HG03135 (cell line): ENCODE measurements at regions not wholly inside any gene's neighbourhood (a gene's known extent, or its start where the extent isn't known, plus 50 kb on each side); places are given as distances from the start of the nearest gene placed in this dataset.

ENCODE experiments used
- ATAC-seq: cut with Tn5 transposase; IDR thresholded peaks from one replicate; pipeline ENCODE4 v1.9.1; 2021; ENCODE audit warnings: mild to moderate bottlenecking, moderate library complexity; ENCODE audit not compliant: unreplicated experiment

- no peak for ATAC-seq
Observed at GRCh38 chr1:199719156-199719842, 308.2 kb upstream of the NR5A2 start.

- ATAC-seq, result no peak
Observed at GRCh38 chr1:199720496-199720895, 307.0 kb upstream of the NR5A2 start.

GRCh38 chr1:199721001-199721400 is 306.5 kb upstream of the NR5A2 start:
- no peak for ATAC-seq

GRCh38 chr1:199723250-199723956 is 304.1 kb upstream of the NR5A2 start:
- no peak for ATAC-seq

- ATAC-seq, result no peak
Observed at GRCh38 chr1:199724049-199724448, 303.5 kb upstream of the NR5A2 start.

GRCh38 chr1:199725002-199725565 is 302.4 kb upstream of the NR5A2 start:
- ATAC-seq, result no peak

- no peak for ATAC-seq
Observed at GRCh38 chr1:199727682-199728081, 299.8 kb upstream of the NR5A2 start.

- ATAC-seq, result no peak
Observed at GRCh38 chr1:199728345-199728744, 299.2 kb upstream of the NR5A2 start.

- ATAC-seq, result no peak
Observed at GRCh38 chr1:199733125-199733524, 294.4 kb upstream of the NR5A2 start.

GRCh38 chr1:199734186-199734585 is 293.3 kb upstream of the NR5A2 start:
- no peak for ATAC-seq

GRCh38 chr1:199735660-199736059 is 291.9 kb upstream of the NR5A2 start:
- no peak for ATAC-seq

- ATAC-seq, result no peak
Observed at GRCh38 chr1:199736646-199737045, 290.9 kb upstream of the NR5A2 start.

- ATAC-seq, result no peak
Observed at GRCh38 chr1:199741586-199741985, 285.9 kb upstream of the NR5A2 start.

- ATAC-seq, result no peak
Observed at GRCh38 chr1:199742547-199742946, 285.0 kb upstream of the NR5A2 start.

- no peak for ATAC-seq
Observed at GRCh38 chr1:199743227-199743626, 284.3 kb upstream of the NR5A2 start.

GRCh38 chr1:199746666-199747384 is 280.7 kb upstream of the NR5A2 start:
- no peak for ATAC-seq

- no peak for ATAC-seq
Observed at GRCh38 chr1:199747984-199748383, 279.5 kb upstream of the NR5A2 start.

- ATAC-seq, result no peak
Observed at GRCh38 chr1:199751506-199751905, 276.0 kb upstream of the NR5A2 start.

- no peak for ATAC-seq
Observed at GRCh38 chr1:199751962-199752687, 275.4 kb upstream of the NR5A2 start.

- ATAC-seq, result no peak
Observed at GRCh38 chr1:199752688-199753027, 274.9 kb upstream of the NR5A2 start.

GRCh38 chr1:199753513-199753912 is 274.0 kb upstream of the NR5A2 start:
- no peak for ATAC-seq
